Astrocyte of the cerebellum (primary cell): ENCODE measurements at regions not wholly inside any gene's neighbourhood (a gene's known extent, or its start where the extent isn't known, plus 50 kb on each side); places are given as distances from the start of the nearest gene placed in this dataset.

Experiments used
- DNase-seq: peaks from one replicate; pipeline ENCODE4 v3.0.0-alpha.2; 2011; ENCODE audit warnings: low read depth
- H3K4me3 ChIP-seq: 2 replicates; pipeline ENCODE4 v1.5.1; 2011; ENCODE audit warnings: mild to moderate bottlenecking, low read depth, low read length, moderate library complexity
- in situ Hi-C: cut with HindIII; loops from 2 replicates; pipeline ENCODE4 v1.10.0; 2017; ENCODE audit warnings: low sequenced_read_pairs
- TF ChIP-seq, protein P1 (sequence below): IDR thresholded peaks from 2 replicates; pipeline ENCODE4 v1.5.1; 2012; ENCODE audit warnings: low read length, low read depth, moderate library complexity, mild to moderate bottlenecking; ENCODE audit errors: missing control alignments

DNA sequence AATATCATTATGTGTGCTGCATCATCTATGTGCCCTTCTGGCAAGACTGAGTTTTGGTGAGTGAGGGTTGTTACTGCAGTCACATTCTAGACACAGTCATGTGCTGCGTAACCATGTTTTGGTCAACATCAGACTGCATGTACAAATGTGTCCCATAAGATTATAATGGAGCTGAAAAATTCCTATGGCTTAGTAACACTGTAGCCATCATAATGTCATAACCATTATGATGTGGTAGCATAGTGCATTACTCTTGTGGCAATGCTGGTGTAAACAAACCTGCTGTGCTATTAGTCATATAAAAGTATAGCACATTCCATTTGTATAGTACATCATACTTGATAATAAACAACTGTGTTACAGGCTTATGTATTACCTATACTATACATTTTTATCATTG is 198.1 kb upstream of the NUDT6 start:
- H3K4me3 ChIP-seq: no peak overlapping the region
- DNase-seq: peak; percentile 32
- in situ Hi-C loops: no loop called here
- TF ChIP-seq, protein P1, sequence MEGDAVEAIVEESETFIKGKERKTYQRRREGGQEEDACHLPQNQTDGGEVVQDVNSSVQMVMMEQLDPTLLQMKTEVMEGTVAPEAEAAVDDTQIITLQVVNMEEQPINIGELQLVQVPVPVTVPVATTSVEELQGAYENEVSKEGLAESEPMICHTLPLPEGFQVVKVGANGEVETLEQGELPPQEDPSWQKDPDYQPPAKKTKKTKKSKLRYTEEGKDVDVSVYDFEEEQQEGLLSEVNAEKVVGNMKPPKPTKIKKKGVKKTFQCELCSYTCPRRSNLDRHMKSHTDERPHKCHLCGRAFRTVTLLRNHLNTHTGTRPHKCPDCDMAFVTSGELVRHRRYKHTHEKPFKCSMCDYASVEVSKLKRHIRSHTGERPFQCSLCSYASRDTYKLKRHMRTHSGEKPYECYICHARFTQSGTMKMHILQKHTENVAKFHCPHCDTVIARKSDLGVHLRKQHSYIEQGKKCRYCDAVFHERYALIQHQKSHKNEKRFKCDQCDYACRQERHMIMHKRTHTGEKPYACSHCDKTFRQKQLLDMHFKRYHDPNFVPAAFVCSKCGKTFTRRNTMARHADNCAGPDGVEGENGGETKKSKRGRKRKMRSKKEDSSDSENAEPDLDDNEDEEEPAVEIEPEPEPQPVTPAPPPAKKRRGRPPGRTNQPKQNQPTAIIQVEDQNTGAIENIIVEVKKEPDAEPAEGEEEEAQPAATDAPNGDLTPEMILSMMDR: no peak

GRCh38 chr4:123121241-123121907 is 199.0 kb upstream of the NUDT6 start:
- DNase-seq: no peak
- no peak overlapping the region for H3K4me3 ChIP-seq
- in situ Hi-C loops: no loop called here
- TF ChIP-seq, protein P1: no peak

DNA sequence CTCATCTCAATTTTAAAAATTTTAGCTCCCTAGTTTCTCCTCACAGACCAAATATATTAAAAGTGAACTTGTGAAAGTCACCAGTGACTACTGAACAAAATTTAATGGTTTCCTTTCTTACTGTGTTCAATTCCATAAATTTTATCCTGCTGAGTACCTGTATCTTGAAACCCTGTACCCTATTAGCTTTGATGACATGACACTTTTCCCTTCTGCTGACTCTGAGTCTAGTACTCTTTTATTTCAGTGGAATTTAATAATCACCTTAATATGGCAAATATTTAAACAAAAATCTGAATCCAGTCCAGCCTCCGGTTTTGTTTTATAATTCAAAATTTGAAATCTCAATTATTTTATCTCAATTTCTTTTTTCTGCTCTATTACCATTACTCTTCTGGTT is 203.1 kb upstream of the NUDT6 start:
- in situ Hi-C loops: no loop called here
- DNase-seq: no peak
- H3K4me3 ChIP-seq: no peak overlapping the region
- TF ChIP-seq, protein P1: no peak

DNA sequence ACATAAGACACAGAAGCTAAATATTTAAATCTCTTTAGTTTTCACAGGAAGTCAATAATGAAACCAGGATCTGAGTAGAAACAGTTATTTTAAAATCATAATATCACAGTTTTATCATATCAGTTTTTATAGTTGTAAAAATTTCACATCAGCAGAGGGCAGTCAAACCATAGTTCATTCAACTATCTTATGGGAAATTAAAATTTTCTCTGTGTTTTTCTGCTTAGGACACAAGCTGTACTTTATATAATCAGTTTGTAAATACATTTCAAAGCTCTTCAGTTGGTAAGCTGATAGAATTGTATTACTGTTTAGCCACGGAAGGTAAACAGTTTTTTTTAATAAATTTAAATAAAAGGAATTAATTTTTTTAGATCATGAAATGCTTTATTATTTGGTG is 204.8 kb upstream of the NUDT6 start:
- H3K4me3 ChIP-seq: no peak overlapping the region
- DNase-seq: peak; percentile 24
- in situ Hi-C loops: no loop called here
- TF ChIP-seq, protein P1: peak; percentile 1

DNA sequence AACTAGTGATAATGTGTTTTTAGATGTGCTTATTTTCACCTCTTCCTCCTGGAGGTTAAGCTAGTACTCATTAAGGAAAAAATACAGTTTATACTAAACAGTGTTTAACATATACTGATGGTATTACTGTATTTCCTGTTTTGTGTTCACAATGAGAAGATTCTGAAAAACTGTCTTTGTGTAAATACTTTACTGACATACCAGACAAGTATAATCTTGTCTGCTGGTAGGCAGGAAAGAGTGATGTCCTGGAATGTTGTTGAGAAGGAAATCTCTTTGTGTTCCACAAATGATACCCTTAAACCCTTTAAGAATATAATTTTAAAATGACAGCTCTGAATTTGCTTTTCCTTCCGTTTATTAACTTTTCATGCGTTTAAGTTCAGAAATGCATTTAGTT is 205.5 kb upstream of the NUDT6 start:
- TF ChIP-seq, protein P1: no peak
- in situ Hi-C loops: no loop called here
- no peak overlapping the region for H3K4me3 ChIP-seq
- DNase-seq: no peak

DNA sequence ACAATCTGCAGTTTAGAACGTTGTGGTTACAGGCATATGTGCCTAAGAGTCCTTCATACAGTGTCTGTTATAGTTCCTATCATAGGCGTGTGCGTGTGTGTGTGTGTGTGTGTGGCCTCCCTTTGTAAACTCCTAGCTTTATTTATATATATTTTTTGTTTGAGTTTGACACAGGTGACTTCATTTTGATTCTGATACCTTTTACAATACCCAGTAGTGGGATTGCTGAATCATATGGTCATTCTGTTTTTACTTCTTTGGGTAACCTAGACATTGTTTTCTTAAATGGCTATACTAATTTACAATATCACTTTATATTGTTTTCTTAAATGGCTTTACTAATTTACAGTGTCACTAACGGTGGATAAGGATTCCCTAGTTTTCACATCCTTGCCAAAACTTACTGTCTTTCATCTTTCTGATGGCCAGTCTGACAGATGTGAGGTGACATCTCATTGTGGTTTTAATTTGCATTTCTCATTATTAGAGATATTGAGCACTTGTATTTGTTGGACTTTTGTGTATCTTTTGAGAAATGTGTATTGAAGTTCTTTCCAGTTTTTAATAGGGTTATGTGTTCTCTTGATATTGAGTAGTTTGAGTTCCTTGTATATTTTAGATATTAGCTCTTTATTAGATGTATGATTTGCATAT is 211.1 kb upstream of the NUDT6 start:
- no peak overlapping the region for H3K4me3 ChIP-seq
- TF ChIP-seq, protein P1: no peak
- DNase-seq: no peak
- in situ Hi-C loops: no loop called here
